H1 (cell line): ENCODE measurements at regions not wholly inside any gene's neighbourhood (a gene's known extent, or its start where the extent isn't known, plus 50 kb on each side); places are given as distances from the start of the nearest gene placed in this dataset.
"Not testable (repeated sequence)": the region's sequence is repeated elsewhere in the genome, so short reads cannot be mapped to it uniquely, and the experiment has no call there.

ENCODE experiments used
- EZH2 ChIP-seq: fragments of 200-600 bp; sonication (generic); IDR thresholded peaks from 2 replicates; pipeline ENCODE4 v1.7.1; 2012; ENCODE audit warnings: low read depth, mild to moderate bottlenecking, moderate library complexity, low read length, inconsistent platforms; ENCODE audit not compliant: severe bottlenecking
- YY1 ChIP-seq: IDR thresholded peaks from 2 replicates; pipeline ENCODE4 v1.6.1; 2011; ENCODE audit warnings: low read depth, mild to moderate bottlenecking, low read length
- TF ChIP-seq, protein P1 (sequence below): IDR thresholded peaks from 2 replicates; pipeline ENCODE4 v1.6.1; 2011; ENCODE audit warnings: low read depth, mild to moderate bottlenecking, low read length; ENCODE audit not compliant: insufficient read depth
- TF ChIP-seq, protein P2 (sequence below): IDR thresholded peaks from 2 replicates; pipeline ENCODE4 v1.6.1; 2012; ENCODE audit warnings: inconsistent platforms
- TF ChIP-seq, protein P3 (sequence below): IDR thresholded peaks from 2 replicates; pipeline ENCODE4 v1.6.1; 2011; ENCODE audit warnings: low read length, improper control_type of control experiment
- TF ChIP-seq, protein P4 (sequence below), 3 experiments: IDR thresholded peaks; 1 replicate in 2 of 3; 2 replicates in 1 of 3; pipeline versions ENCODE4 v1.5.1 to v1.6.1; 2011; ENCODE audit warnings: low read length in 3 of 3, mild to moderate bottlenecking in 3 of 3, inconsistent platforms in 2 of 3, low read depth in 1 of 3, moderate library complexity in 1 of 3; ENCODE audit not compliant: insufficient read depth in 1 of 3; ENCODE audit errors: control extremely low read depth in 1 of 3

DNA sequence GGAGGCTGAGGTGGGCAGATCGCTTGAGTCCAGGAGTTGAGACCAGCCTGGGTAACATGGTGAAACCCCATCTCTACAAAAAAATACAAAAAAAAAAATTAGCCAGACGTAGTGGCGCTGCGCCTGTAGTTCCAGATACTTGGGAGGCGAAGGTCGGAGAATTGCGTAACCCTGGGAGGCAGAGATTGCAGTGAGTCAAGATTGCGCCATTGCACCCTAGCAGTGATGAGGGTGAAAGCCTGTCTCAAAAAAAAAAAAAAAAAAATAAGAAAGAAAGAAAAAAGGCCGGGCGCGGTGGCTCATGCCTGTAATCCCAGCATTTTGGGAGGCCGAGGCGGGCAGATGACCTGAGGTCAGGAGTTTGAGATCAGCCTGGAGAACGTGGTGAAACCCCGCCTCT, 85.3 kb upstream of the XIST start:
- TF ChIP-seq, protein P1, sequence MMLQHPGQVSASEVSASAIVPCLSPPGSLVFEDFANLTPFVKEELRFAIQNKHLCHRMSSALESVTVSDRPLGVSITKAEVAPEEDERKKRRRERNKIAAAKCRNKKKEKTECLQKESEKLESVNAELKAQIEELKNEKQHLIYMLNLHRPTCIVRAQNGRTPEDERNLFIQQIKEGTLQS: not testable (repeated sequence)
- TF ChIP-seq, protein P2, sequence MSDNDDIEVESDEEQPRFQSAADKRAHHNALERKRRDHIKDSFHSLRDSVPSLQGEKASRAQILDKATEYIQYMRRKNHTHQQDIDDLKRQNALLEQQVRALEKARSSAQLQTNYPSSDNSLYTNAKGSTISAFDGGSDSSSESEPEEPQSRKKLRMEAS: not testable (repeated sequence)
- TF ChIP-seq YY1, EZH2: not testable (repeated sequence)
- TF ChIP-seq, protein P3, sequence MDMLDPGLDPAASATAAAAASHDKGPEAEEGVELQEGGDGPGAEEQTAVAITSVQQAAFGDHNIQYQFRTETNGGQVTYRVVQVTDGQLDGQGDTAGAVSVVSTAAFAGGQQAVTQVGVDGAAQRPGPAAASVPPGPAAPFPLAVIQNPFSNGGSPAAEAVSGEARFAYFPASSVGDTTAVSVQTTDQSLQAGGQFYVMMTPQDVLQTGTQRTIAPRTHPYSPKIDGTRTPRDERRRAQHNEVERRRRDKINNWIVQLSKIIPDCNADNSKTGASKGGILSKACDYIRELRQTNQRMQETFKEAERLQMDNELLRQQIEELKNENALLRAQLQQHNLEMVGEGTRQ: not testable (repeated sequence)
- TF ChIP-seq, protein P4, sequence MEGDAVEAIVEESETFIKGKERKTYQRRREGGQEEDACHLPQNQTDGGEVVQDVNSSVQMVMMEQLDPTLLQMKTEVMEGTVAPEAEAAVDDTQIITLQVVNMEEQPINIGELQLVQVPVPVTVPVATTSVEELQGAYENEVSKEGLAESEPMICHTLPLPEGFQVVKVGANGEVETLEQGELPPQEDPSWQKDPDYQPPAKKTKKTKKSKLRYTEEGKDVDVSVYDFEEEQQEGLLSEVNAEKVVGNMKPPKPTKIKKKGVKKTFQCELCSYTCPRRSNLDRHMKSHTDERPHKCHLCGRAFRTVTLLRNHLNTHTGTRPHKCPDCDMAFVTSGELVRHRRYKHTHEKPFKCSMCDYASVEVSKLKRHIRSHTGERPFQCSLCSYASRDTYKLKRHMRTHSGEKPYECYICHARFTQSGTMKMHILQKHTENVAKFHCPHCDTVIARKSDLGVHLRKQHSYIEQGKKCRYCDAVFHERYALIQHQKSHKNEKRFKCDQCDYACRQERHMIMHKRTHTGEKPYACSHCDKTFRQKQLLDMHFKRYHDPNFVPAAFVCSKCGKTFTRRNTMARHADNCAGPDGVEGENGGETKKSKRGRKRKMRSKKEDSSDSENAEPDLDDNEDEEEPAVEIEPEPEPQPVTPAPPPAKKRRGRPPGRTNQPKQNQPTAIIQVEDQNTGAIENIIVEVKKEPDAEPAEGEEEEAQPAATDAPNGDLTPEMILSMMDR (IDR thresholded peaks at IDR 0.05; ENCODE audit: control extremely low read depth in 1 of 3, insufficient read depth in 1 of 3, low read depth in 1 of 3, low read length in 3 of 3): not testable (repeated sequence)
